AML-193 (cell line): ENCODE measurements at regions not wholly inside any gene's neighbourhood (a gene's known extent, or its start where the extent isn't known, plus 50 kb on each side); places are given as distances from the start of the nearest gene placed in this dataset.

Source experiments
- DNase-seq, 2 experiments: peaks; one replicate each; lab custom pipeline; 2025; lab: John Stamatoyannopoulos, UW

GRCh38 chr6:139600919-139601475 is 226.5 kb upstream of the CITED2 start:
- DNase-seq, result no peak

DNA sequence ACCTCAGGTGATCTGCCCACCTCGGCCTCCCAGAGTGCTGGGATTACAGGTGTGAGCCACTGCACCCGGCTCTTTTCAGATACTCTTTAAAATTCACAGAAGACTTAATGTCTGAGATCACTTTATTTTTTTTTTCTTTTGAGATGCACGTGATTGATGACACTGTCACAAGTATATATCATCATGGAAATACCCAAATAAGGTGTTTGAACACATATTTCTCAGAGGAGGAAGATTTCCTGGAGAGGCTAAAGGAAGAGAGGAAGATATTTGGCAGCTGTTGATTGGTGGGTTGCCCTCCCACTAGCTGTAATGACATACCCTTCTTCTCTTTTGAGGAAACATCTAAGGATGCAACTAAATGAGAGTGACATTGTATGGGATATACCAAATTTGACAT is 225.9 kb upstream of the CITED2 start:
- no peak for DNase-seq

GRCh38 chr6:139597771-139598755 is 223.6 kb upstream of the CITED2 start:
- no peak for DNase-seq

DNA sequence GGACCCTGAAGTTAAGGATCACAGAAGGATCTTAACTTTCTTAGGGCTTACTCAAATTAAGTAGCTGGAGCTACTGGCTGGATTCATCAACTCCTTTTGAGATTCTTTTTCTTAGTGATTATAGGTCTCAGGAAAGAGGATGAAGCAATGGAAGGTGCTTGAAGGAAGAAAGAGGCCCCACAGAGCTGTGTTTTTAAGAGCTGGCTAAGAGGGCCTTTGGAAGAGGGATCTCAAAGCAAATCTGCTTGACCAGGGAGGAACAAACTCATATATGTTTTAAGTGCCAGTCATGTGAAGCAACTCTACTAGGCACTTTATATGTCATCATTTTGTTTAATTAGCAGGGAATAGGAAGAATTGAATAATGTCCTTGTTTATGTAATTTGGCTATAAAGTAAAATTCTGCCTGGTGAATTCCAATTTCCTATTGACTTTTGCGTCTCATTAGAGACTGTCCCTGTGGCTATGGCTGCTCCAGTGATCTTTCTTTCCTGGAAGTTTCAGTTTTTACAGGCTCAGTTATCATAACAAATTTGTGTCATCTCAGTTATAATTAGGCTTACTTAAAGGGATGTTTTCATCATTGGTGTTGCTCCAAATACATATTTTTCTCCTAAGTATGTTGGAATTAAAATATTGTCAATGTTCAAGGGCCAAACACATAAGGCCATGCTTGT is 222.8 kb upstream of the CITED2 start:
- DNase-seq, result no peak

DNA sequence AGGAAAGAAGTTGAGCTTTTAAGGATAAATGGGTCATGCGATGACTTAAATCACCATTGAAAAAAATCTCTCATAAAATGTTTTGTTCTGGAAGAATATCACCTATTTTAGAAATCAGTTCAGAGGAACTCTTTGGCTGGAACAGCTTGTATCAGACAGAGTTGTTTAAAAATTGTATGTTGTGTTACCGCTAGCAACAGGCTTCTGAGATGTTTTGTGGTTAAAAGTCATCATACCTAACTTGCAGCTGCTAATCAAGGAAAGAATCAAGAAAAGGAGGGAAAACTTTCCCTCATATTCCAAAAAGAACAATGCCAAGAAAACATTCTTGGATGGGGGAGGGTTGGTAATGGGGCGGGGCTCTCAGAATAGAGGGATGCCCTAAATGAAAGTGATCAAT is 220.7 kb upstream of the CITED2 start:
- DNase-seq, result no peak

DNA sequence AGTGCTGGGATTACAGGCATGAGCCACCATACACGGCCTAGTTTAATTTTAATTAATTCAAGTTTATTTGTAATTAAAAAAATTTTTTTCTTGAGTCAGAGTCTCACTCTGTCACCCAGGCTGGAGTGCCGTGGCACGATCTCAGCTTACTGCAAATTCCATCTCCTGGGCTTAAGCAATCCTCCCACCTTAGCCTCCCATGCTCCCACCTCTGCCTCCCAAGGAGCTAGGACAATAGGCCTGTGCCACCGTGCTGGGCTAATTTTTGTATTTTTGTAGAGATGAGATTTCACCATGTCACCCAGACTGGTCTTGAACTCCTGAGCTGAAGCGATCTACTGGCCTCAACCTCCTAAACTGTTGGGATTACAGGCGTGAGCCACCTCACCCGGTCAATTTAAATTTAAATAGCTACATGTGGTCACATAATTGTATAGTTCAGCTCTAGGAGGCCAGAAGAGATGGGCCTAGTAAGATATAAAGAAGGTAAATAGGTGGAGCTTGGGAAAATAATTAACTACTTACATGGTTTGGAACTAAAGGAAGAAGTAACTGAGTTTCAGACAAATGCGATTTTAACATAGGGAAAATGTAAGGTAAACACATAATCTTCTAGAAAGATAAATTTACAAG is 220.0 kb upstream of the CITED2 start:
- DNase-seq, result no peak

GRCh38 chr6:139593081-139593480 is 218.6 kb upstream of the CITED2 start:
- DNase-seq, result no peak

- DNase-seq, result no peak
These were observed 217.6 kb upstream of the CITED2 start for GRCh38 chr6:139592011-139592410.

GRCh38 chr6:139591075-139591865 is 216.8 kb upstream of the CITED2 start:
- no peak for DNase-seq

DNA sequence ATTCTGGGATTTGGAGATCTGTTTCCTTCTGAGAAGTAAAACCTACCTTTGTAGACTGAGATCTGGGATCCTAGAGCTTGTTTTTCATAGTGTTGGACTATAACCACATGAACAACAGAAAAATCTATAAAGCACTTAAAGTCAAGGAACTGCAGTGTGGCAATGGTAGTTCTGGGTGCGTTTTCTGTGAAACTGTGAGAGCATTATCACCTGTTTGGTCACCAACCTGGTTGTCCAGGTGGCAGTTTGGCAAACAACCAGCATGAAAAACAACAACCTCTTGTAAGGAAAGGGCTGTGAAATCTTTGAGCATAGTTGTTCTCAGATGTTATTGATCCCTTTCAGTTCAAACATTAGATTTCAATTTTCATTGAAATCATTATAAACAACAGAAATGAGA is 215.8 kb upstream of the CITED2 start:
- no peak for DNase-seq

DNA sequence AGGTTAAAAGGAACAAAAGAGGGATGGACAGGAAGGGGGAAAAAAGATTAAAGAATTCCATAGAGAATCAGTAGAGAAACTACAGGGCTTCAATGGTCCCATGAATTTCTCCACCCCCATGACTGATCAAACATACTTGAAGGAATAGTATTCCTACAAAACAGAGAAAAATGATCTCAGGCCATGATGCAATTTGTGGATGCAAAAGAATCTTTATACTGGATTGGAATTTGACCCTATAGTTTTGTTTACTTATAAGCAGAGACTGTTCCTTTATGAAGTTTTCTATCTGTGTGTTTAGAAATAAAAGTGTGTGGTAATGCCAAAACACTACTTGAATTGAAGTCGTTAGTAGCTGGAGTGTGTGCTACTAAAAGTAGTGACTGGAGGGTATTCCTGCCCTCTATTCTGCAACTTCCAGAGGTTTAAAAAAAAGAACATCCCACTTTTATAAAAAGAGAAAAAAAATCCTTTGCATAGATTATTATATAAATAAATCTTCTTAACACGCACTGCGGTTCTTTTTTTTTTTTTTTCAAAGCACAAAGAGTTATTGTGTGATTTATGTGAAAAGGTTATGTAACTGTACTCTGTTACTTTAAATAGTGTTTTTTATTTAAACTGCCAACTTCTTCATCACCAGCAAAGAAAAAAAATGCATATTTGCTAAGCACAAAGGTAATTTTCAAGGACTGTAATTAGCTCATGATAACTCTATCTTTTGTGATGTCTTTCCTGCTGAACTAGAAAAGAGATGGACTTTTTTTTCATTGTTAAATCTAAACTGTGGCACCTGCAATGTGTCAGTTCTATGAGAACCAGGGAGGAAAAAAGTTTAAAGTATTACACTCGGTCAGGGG is 214.5 kb upstream of the CITED2 start:
- DNase-seq, result no peak

GRCh38 chr6:139588076-139588639 is 213.7 kb upstream of the CITED2 start:
- no peak for DNase-seq

DNA sequence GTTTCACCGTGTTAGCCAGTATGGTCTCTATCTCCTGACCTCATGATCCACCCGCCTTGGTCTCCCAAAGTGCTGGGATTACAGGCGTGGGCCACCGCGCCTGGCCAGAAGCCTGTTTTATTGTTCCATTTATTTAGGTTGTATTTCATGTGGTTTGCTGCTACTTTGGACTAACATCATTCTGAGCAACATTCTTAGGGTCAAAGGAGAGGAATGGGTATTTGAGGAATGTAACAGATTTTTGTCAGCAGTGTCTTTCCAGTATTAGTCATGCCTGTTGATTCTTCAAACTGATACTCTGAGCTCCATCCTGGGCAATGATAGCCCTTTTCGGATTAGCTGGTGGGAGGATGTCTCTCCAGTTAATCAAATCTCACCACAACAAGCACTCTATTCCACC is 213.0 kb upstream of the CITED2 start:
- DNase-seq, result no peak

- no peak for DNase-seq
These were observed 211.8 kb upstream of the CITED2 start for GRCh38 chr6:139586273-139586672.

- no peak for DNase-seq
These were observed 210.2 kb upstream of the CITED2 start for GRCh38 chr6:139584599-139584998.

DNA sequence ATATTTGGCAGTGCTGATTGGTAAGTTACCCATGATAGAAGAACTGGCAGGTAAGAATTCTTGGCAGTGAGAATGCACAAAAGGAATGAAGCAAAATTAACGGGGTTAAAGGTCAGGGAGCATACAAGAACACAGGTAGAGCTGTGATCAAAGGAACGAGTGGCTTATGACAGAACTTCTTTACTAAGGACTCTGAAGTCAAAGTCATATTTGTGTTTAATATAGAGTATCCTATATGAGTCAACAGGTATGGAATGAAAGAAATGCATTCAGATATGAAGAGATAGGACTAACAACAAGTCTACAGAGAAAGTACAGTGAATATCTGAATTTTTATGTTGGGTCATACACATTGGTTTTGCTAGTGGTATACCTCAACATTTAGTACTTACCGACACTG is 209.0 kb upstream of the CITED2 start:
- DNase-seq, result no peak

- DNase-seq, result no peak
These were observed 208.5 kb upstream of the CITED2 start for GRCh38 chr6:139582956-139583355.

- DNase-seq, result no peak
These were observed 207.0 kb upstream of the CITED2 start for GRCh38 chr6:139581485-139581865.

- DNase-seq, result no peak
These were observed 206.4 kb upstream of the CITED2 start for GRCh38 chr6:139580592-139581484.
